OCI-LY3 (cell line): ENCODE measurements at regions not wholly inside any gene's neighbourhood (a gene's known extent, or its start where the extent isn't known, plus 50 kb on each side); places are given as distances from the start of the nearest gene placed in this dataset.

Experiments
- CTCF ChIP-seq: fragments of 200-600, 300-600 bp; sonication (generic); IDR thresholded peaks from 2 replicates; pipeline ENCODE4 v1.5.1; 2014; ENCODE audit warnings: antibody characterized with exemption, low read length, low read depth
- EZH2phosphoT487 ChIP-seq: fragments of 200-600 bp; shearing (Covaris generic); IDR thresholded peaks from 2 replicates; pipeline ENCODE4 v1.6.1; 2018; ENCODE audit warnings: antibody characterized with exemption, mixed run types, low read depth

GRCh38 chr11:34754171-34754823, 133.4 kb downstream of the EHF start:
- TF ChIP-seq CTCF (no peak), EZH2phosphoT487 (no peak)
